GM19240 (cell line): ENCODE measurements at regions not wholly inside any gene's neighbourhood (a gene's known extent, or its start where the extent isn't known, plus 50 kb on each side); places are given as distances from the start of the nearest gene placed in this dataset.

Experiments used
- DNase-seq: peaks from one replicate; pipeline ENCODE4 v3.0.0; 2011; ENCODE audit warnings: low spot score; ENCODE audit not compliant: insufficient read length

DNA sequence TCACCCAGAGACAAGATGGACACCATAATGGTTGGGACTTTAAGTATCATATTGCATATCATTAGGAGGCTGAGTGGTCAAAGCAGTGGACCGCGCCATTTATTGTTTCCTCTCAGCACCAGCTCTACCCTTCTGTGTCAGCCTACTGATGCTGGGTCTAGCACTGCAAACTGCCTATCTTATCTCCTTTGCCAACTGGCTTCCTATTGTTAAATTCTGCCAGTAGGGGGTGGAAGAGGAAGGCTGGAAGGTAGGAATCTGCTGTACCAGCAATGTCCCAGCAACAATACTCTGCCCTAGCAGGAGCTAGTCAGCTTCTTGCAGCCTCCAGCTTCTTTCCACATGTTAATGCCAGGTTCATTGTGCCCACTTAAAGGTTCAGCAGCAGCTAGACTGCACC, 367.1 kb upstream of the PDGFD start:
- DNase-seq, result peak; percentile 2

DNA sequence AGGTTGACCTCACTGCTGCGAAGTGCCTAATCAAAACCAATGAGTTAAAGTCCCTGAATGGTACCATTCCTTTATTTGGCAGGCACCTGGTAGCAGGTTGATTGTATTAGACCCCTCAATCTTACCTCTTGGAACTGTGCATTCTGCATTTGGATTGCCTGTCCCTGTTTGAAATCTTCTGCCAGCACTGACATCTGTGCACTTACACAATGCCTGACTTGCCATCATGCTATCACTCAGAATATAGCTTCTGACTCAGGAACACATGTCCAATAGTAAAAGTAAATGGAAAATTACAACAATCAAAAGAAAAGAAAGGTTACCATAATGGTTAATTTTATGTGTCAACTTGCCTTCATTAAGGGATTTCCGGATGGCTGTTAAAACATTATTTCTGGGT, 366.0 kb upstream of the PDGFD start:
- DNase-seq, result no peak

DNA sequence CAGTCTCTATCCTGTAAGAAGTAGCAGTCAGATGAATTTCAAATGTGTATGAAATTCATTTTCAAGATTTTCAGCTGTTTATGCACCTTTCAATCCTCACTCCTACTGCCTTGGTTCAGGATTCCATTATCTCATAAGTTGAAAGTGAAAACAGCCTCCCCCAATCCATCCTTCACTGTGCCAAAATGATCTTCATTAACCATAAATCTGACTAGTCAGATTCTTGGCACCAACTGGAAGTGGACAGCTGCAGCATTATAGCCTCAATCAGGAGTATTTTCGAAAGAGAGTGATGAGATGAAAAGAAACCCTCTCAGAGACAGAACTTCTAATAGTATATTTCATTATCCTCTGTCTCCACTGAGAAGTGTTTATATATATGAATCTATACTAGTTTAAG, 365.3 kb upstream of the PDGFD start:
- no peak for DNase-seq

DNA sequence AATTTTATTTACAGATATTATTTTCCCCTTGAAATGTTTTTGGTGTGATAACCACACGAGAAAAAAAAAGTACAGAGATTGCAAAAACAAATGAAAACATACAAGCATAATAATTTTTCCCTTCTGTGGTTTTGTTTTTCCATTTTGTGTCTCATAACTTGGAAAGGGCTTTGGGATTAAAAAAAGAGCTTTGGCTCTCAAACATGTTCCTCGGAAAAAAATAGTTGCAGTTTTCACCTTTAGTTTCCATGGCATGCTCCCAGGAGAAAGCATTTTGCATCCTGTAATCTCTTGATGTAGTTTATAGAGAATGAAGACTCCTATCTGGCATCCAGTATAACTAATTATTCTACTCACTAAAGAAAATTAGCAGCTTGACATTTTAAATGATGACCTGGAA, 362.1 kb upstream of the PDGFD start:
- no peak for DNase-seq

DNA sequence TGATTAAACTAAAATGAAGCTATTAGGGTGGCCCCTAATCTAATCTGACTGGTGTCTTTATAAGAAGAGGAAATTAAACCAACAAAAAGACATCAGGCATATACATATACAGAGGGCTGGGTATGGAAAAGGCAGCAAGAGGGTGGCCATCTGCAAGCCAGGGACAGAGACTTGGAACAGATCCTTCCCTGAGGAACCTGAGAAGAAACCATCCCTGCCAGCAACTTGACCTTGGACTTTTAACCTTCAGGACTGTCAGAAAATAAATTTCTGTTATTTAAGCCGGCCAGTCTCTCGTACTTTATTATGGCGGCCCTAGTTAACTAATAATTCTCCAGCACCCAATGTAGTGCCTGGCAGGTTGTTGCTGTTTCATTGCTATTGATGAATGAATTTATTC, 361.5 kb upstream of the PDGFD start:
- no peak for DNase-seq

DNA sequence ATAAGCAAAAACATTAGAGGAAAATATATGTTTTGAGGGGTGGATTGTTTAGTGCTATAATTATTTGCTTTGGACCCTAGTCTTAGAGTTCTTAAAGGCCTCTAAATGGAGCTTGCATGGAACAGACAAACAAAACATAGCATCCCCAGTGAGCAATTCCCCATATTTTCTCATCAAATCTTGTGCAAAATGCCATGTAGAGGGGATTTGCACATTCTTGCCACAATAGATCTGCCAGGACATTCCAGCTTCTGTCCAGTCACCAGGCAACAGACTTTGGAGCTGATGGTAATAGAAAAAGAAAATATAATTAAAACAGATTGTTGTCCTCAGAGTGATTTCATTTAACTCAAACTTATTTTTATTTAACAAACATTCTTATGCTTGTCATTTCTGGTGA, 360.3 kb upstream of the PDGFD start:
- no peak for DNase-seq

DNA sequence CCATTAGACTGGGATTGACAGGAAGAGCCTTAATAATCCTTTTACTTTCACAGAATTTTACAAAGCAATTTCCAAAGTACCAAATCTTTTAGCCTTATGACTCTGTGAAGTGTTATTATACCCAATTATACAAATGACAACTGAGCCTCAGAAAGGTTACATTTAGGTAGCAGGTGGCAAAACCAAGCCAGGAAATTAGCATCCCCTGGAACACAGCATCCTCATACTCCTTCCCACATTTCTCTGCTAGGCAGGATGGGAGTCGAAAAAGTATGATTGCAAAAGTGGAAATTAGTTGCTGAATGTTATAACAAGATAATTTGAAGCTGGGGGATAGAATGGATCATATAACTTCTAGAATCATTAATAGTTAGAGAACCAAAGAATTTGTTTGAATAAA, 359.7 kb upstream of the PDGFD start:
- DNase-seq, result no peak

DNA sequence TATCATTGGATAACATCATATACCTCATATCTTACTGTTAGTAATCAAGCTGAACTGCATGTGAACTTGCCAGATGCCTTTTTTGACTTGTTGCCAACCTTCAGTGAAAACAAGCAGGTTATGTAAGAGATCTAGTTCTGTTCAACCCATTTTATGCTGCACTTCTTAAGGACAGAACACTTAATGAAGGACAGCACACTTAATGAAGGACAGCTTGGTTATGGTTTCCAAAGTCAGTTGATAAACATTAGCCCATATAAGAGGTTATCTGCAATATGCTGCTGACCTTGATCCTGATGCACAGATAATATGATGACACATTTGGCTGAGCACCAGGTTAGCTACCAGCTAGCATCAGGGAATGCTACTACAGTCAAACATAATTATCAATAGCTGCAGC, 358.7 kb upstream of the PDGFD start:
- no peak for DNase-seq

DNA sequence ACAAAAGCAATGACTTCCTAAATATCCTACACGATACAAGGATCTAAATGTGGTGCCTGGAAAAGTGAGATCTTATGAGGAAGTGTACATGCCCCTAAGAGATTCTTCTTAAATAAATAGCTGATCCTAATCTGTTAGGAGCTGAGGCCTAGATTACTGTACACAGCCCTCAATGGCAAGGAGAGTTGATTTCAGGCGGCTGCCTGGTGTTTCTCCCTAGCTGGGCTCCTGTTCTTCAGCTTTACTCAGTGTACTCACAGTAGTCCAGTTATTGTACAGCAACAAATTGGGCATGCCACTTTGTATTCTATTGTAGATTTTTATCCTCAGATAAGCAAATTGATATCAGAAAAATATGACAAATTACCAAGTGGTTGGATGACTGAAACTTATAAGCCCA, 358.2 kb upstream of the PDGFD start:
- DNase-seq, result no peak

DNA sequence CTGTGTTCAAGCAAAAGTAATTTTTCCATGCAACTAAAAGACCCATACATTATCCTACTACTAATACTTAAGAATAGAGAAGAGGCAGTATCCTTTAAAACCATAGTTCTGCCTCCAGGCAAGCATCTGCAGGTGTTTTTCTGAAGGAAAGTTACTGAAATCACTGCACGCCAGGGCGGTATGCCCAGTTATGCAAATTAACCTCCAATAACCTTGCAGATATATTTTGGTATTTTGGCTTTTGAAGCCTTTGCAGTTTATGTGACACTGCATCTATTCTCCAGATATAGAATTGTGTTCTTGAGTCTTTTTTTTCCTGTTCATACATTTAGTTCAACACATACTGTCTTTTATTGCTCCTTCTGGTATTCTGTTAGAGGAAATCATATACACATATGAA, 346.2 kb upstream of the PDGFD start:
- no peak for DNase-seq

DNA sequence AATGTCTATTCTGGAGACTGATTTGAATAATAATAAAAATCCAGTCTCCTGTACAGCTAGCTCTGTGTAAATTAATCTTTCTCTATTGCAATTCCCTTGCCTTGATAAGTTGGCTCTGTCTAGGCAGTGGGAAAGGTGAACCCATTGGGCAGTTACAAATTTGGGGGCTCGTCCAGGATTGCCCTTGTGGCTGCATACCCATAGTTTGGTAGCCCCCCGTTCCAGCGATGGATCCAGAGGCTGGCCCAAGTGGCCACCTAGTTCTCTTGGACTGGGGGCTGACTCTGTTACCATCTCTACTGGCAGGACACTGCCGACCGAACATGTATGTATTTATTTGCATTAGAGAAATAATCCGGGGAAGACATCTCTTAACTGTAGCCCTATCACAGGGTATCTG, 326.2 kb upstream of the PDGFD start:
- no peak for DNase-seq

DNA sequence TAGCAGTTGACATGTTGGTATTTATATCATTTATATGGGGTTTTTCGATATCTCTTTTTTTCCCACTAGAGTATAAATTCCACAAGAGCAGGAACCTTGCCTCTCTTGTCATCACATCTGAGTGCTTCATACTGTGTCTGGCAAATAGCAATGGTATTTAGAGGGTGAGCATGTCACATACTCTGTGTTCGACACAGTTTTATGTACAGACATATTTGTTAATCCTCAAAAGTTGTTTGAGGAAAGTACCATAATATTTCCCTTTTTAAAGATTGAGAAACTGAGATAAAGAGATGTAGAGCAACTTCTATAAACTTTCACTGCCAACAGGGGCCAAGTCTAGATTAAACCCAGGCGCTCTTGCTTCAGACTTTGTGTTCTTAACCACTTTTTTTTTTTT, 324.6 kb upstream of the PDGFD start:
- no peak for DNase-seq

DNA sequence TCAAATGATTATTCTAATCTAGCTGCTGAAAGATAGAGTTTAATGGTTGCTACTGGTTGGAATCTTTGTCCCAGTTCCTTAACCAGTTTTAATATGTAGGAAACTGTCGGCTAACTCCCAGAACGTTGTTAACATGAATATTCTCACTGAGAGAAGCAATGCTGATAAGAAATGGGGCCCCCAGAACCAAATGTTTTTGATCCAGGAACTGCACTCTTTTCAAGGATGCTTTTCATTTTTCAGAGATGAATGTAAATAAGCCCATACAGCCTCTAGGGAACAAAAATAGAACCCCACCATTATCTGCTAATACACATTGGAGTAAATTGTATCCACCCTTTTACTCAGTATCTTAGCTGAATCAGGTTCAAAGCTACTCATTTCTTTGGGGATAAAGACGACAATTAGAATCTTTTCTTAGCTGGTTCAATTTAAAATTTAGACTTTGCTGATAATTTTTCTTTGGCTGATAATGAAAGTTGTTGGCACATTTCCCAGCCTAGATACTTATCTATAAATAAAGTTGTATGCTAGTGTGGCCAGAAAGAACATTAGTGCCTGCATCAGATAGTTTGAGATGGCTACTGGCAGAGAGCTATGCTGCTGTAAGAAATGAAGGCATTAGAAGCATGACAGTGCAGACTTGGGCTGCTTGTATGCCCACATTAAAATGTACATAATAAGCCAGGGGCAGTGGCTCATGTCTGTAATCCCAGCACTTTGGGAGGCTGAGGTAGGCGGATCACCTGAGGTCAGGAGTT, 323.3 kb upstream of the PDGFD start:
- DNase-seq, result no peak

DNA sequence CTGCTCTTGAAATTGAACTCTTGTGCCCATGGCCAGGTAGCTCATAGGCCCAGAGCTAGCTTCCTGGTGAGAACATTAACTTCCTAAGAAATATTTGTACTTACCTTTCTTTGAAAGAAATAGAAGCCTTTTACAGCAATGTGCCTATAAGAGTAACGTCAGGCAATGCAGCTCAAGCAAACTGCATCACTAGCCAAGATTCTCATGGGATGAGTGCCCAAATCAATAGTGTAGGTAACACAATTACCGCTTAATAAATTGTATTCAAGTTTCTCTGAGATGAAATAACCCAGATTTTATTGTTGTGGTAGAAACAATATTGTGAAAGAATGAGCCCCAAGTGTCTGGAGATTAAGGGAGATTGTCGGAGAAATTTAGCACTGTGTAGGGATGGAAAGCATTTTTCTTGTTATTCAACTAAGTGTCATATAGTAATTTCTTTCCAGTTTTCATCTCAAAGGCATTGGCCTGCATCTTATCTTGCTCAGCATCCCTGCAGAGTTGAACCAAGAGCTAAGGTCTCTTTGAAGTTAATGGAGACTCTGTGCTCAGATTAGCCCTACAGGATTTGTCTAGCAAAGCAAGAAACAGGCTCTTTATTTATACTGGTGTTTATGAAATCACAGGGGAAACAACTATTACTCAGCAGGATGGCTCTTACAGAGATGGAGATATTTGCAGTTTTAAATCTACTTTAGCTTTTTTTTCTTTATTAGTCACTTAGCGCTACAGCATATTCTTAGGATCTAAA, 321.0 kb upstream of the PDGFD start:
- no peak for DNase-seq

DNA sequence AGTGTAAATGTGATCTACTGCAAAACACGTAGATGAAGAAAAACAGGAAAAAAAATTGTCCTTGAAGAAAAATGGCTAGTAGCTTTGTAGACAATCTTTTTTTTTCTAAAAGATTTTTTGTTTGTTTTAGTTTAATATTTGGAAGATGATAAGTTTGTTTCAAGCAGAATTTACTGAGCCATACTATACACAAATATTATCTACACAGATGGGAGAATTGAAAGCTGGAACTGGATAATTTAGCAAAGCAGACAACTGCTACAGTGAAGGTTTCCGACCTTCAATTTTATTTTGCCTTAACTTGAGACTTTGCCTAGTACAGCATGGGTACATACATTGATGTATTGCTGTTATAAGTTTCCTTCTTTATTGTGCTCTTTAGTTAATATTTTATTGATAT, 313.0 kb upstream of the PDGFD start:
- no peak for DNase-seq

DNA sequence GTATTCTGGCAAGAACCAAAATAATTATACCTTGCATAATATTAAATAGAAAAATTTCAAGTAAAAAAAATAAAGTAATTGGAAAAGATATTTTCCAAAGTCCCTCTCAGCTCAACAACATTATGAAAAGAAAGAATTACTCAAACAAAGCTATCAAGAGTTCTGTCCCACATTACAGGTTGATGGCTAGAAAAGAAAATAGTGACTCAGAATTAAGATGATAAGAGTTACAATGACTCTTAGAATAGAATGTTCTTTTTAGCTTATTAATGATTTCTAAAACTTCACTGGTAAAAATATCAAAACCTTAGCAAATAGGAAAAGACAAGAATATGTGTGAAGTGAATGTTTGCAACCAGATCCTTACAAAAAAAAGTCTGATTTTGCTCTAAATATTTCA, 312.5 kb upstream of the PDGFD start:
- DNase-seq, result no peak

DNA sequence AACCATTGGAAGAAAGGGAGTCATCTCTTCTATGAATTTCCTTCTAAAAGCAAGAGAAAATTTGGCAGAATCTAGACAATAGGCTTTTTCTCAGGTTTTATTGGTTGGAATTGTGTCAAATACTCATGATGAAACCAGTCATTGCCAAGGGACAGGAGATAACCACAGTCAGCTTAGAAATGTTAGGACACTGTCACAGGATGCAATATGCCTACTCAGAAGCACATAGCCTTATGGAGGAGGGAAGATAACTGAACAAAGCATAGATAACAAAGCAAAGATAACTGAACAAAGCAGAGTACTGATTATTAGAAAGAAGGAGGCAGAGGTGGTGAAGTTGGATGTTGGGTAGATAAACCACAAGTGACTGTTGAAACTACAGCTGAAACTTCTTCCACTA, 303.5 kb upstream of the PDGFD start:
- no peak for DNase-seq

DNA sequence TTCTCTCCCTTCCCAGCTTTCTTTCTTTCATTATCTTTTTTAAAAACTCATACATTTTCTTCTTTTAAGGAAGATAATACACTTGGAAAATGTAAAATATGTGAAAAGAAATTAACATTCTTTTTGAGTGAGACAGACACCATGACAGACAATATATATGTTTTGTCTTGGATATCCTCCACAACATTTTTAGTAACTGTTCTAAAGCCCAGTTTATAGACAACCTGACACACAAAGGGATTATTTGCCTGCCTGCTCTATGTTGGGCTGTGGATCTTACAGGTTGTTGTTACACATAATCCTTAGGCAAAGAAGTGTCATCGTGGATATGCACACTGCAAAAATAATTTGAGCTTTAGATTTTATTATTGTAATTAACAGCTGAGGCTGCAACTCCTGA, 301.4 kb upstream of the PDGFD start:
- DNase-seq, result no peak

DNA sequence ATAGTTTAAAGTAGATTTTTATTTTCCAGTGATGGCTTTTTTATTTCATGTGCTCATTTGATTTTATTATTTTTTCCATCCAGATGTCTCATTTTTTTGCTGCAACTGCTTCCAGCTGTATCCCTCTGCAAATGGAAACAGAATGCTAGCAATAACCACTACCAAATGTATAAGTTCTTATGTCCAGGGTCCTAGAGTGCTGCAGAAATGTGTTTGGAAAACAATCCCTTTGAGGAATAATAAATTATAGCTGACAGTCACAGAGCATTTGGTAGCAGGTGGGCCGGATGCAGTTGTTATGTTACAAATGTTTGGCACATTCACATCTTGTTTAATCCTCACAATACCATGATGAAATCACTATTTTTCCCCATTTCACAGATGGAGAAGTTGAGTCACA, 300.7 kb upstream of the PDGFD start:
- no peak for DNase-seq

DNA sequence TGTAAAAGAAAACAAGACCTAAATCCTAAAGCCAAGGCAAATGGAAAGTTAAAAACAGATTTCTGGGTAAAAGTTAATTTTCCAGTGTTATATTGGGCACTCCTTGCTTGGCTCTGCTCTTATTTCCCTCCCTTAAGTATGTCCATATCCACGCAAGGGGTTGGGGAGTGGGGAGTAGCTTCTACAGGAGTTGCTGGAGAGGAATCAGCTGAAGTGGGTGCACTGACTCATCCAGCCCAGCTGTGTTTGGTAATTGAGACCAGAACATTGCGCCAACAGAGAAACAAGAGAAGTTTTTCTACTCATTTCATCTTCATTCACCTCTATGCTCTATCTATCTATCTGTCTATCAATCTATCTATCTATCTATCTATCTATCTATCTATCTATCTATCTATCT, 298.4 kb upstream of the PDGFD start:
- no peak for DNase-seq

DNA sequence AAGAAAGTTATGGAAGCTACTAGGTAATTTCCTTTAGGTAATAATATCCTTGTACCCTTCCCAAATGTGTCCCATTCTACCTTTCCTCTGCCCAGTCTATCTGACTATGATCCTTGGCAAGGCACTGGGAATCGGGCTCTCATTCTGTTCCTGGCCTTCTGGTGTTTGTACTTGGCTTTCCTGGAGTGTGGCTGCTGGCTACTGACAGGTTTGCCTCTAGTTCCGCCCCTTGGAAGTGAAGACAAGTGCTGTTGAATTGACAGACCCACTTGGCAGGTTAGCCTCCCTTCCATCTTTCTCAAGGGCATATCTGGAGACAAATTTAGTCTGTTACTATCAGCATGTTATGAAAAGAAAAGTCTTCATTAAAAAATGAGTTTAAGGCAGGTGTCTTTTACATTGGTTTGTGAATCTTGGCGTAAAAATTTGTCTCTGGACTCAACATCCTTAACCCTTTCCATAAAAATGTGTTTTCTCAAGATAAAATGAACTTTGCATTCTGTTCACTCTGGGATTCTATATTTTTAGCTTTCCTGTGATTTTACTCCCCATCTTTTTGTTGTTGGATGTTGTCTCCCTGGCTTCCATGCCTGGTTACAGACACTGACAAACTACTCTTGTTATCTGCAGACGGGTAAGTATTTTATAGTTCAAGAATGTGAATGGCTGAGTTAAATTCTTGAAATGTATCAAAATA, 287.4 kb upstream of the PDGFD start:
- DNase-seq, result no peak

DNA sequence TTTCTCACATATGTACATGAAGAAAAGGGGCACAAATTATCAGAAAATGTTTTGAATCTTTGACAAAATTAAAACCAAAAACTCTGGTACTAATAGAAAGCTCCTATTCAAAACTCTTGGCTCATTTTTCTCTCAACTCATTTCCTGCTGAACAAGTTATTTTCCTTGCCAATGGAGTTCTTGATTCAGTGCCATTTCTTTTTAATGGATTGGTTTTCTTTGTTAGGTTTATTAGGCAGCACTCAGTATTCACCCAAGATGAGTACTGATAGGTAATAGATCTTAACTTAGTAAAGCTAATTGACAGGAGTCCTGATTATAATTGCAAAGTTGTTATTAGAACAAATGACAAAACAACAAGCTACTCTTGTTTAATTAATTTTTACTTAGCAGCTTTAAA, 279.4 kb upstream of the PDGFD start:
- DNase-seq, result no peak

DNA sequence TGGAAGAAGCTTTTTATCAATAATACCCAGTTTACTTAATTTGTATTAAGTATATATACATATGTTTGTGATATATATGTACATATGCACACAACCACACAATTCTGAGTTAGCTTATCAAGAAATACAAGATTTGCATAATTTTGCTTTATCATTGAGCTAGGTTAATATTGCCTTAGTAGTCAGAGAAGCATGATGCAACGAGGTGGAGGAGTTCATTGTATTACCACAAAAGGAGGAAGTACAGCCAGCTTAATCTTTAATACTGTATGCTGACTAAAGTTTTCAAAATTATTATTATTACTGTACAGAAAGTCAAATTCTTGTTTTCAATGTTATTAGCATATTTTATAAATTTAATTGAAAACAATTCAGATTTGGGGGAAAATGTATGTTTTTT, 278.4 kb upstream of the PDGFD start:
- no peak for DNase-seq
